ENCODE measurements at regions not wholly inside any gene's neighbourhood (a gene's known extent, or its start where the extent isn't known, plus 50 kb on each side); places are given as distances from the start of the nearest gene placed in this dataset.

GRCh38 chr4:138758196-138758595, 257.4 kb upstream of the NOCT start:
- H3K36me3 ChIP-seq (replicated peaks in 1 of 2; ENCODE audit: control insufficient read depth in 1 of 2, insufficient read depth in 2 of 2, low read length in 2 of 2) = no peaks in the 10 kb centered on the region
- H4K20me1 ChIP-seq (ENCODE audit: insufficient read depth, low read length) = no peaks in the 10 kb centered on the region
- intact Hi-C loops (cut with micrococcal nuclease) = no loop called here
- TF ChIP-seq CTCF (IDR thresholded peaks at IDR 0.05) = no peak
- H2AFZ ChIP-seq (ENCODE audit: insufficient read depth, low read depth, low read length, poor library complexity, severe bottlenecking) = no peak overlapping the region
- H3K4me2 ChIP-seq (replicated peaks; ENCODE audit: extremely low read depth, low read length, poor library complexity, severe bottlenecking) = no peak overlapping the region
- H3K9ac ChIP-seq (ENCODE audit: insufficient read depth, low read length, poor library complexity, severe bottlenecking) = no peak overlapping the region
- no peaks in the 10 kb centered on the region for H3K4me1 ChIP-seq (ENCODE audit: control insufficient read depth in 1 of 2, insufficient read depth in 2 of 2, low read length in 2 of 2)
- no peak overlapping the region for H3K27ac Mint-ChIP-seq
- no peaks in the 10 kb centered on the region for H3K9me3 ChIP-seq (replicated peaks in 1 of 2; ENCODE audit: control insufficient read depth in 1 of 2, insufficient read depth in 1 of 2, low read length in 2 of 2)
- 100% methylated on average over 2 of the region's 5 CpGs for WGBS (ENCODE audit: insufficient coverage)
- peaks cover 0 to 5% (median 0%) of the 10 kb centered on the region in 3 donors for H3K27me3 Mint-ChIP-seq (ENCODE audit: low read depth in 3 of 3)
- no peak overlapping the region for H3K4me3 ChIP-seq (replicated peaks in 1 of 3; ENCODE audit: low read depth in 2 of 3, low read length in 3 of 3)
- H3K9me3 Mint-ChIP-seq = peaks cover 0 to 7% (median 3%) of the 10 kb centered on the region in 7 donors
- H3K36me3 Mint-ChIP-seq = no peaks in the 10 kb centered on the region
- no peaks in the 10 kb centered on the region for H3K4me1 Mint-ChIP-seq
- H3K27ac ChIP-seq (ENCODE audit: low read depth in 1 of 2, low read length in 2 of 2) = no peak overlapping the region
- no peaks in the 10 kb centered on the region for H3K27me3 ChIP-seq (ENCODE audit: control insufficient read depth in 2 of 2, insufficient read depth in 2 of 2, low read length in 2 of 2)
- H3K79me2 ChIP-seq (ENCODE audit: insufficient read depth, low read length) = no peaks in the 10 kb centered on the region
- no peak for DNase-seq
- H3K4me3 Mint-ChIP-seq = no peak overlapping the region

GRCh38 chr4:138757432-138757831, 258.1 kb upstream of the NOCT start:
- H3K36me3 Mint-ChIP-seq = no peaks in the 10 kb centered on the region
- TF ChIP-seq CTCF (IDR thresholded peaks at IDR 0.05) = no peak
- no CpG with 5 or more reads among the region's 4 CpGs for WGBS (ENCODE audit: insufficient coverage)

More at GRCh38 chr4:138757432-138757831, 258.1 kb upstream of the NOCT start:
- H2AFZ ChIP-seq (ENCODE audit: insufficient read depth, low read depth, low read length, poor library complexity, severe bottlenecking) = no peak overlapping the region
- no peak for DNase-seq
- H4K20me1 ChIP-seq (ENCODE audit: insufficient read depth, low read length) = no peaks in the 10 kb centered on the region
- no peak overlapping the region for H3K4me2 ChIP-seq (replicated peaks; ENCODE audit: extremely low read depth, low read length, poor library complexity, severe bottlenecking)
- H3K4me3 ChIP-seq (replicated peaks in 1 of 3; ENCODE audit: low read depth in 2 of 3, low read length in 3 of 3) = no peak overlapping the region
- H3K27me3 ChIP-seq (ENCODE audit: control insufficient read depth in 2 of 2, insufficient read depth in 2 of 2, low read length in 2 of 2) = no peaks in the 10 kb centered on the region
- no peaks in the 10 kb centered on the region for H3K9me3 ChIP-seq (replicated peaks in 1 of 2; ENCODE audit: control insufficient read depth in 1 of 2, insufficient read depth in 1 of 2, low read length in 2 of 2)
- H3K4me3 Mint-ChIP-seq = no peak overlapping the region
- H3K9ac ChIP-seq (ENCODE audit: insufficient read depth, low read length, poor library complexity, severe bottlenecking) = no peak overlapping the region
- H3K27ac ChIP-seq (ENCODE audit: low read depth in 1 of 2, low read length in 2 of 2) = no peak overlapping the region
- intact Hi-C loops (cut with micrococcal nuclease) = no loop called here
- H3K27me3 Mint-ChIP-seq (ENCODE audit: low read depth in 3 of 3) = peaks cover 0 to 5% (median 0%) of the 10 kb centered on the region in 3 donors
- H3K79me2 ChIP-seq (ENCODE audit: insufficient read depth, low read length) = no peaks in the 10 kb centered on the region
- H3K27ac Mint-ChIP-seq = no peak overlapping the region
- no peaks in the 10 kb centered on the region for H3K4me1 Mint-ChIP-seq
- no peaks in the 10 kb centered on the region for H3K4me1 ChIP-seq (ENCODE audit: control insufficient read depth in 1 of 2, insufficient read depth in 2 of 2, low read length in 2 of 2)
- H3K9me3 Mint-ChIP-seq = peaks cover 2 to 11% (median 5%) of the 10 kb centered on the region in 7 donors
- H3K36me3 ChIP-seq (replicated peaks in 1 of 2; ENCODE audit: control insufficient read depth in 1 of 2, insufficient read depth in 2 of 2, low read length in 2 of 2) = no peaks in the 10 kb centered on the region

All from CD14-positive monocyte (primary cell).